Endodermal cell (in vitro differentiated cells): ENCODE measurements at regions not wholly inside any gene's neighbourhood (a gene's known extent, or its start where the extent isn't known, plus 50 kb on each side); places are given as distances from the start of the nearest gene placed in this dataset.

Experiments used
- DNase-seq: peaks from one replicate; pipeline ENCODE4 v3.0.0-alpha.2; 2017
- H3K27ac ChIP-seq: 2 replicates; pipeline ENCODE4 v1.5.1; 2013; ENCODE audit warnings: mild to moderate bottlenecking, low read depth, low read length, moderate library complexity
- H3K27me3 ChIP-seq: 2 replicates; pipeline ENCODE4 v1.6.1; 2013; ENCODE audit warnings: mild to moderate bottlenecking, low read length, moderate library complexity; ENCODE audit not compliant: insufficient read depth, control insufficient read depth, poor library complexity, severe bottlenecking
- H3K36me3 ChIP-seq: 2 replicates; pipeline ENCODE4 v1.7.0; 2013; ENCODE audit warnings: mild to moderate bottlenecking, low read length, moderate library complexity; ENCODE audit not compliant: control insufficient read depth, insufficient read depth
- H3K4me1 ChIP-seq: one replicate; pipeline ENCODE4 v1.7.0; 2013; ENCODE audit warnings: low read length; ENCODE audit not compliant: control insufficient read depth, insufficient read depth
- H3K4me3 ChIP-seq: 2 replicates; pipeline ENCODE4 v1.5.1; 2013; ENCODE audit warnings: mild to moderate bottlenecking, low read length, moderate library complexity
- H3K9ac ChIP-seq: 2 replicates; pipeline ENCODE4 v1.6.1; 2013; ENCODE audit warnings: mild to moderate bottlenecking, low read length, moderate library complexity; ENCODE audit not compliant: poor library complexity, severe bottlenecking; ENCODE audit errors: extremely low read depth
- H3K9me3 ChIP-seq: 2 replicates; pipeline ENCODE4 v1.6.1; 2013; ENCODE audit warnings: mild to moderate bottlenecking, low read length, moderate library complexity; ENCODE audit not compliant: control insufficient read depth
- H3K27ac Mint-ChIP-seq: 2 replicates; pipeline ENCODE4 v1.8.0; 2020; ENCODE audit warnings: mixed read lengths
- H3K27me3 Mint-ChIP-seq: 2 replicates; pipeline ENCODE4 v1.8.0; 2021; ENCODE audit warnings: mild to moderate bottlenecking, mixed read lengths; ENCODE audit not compliant: insufficient read depth
- H3K36me3 Mint-ChIP-seq: 2 replicates; pipeline ENCODE4 v1.8.0; 2020; ENCODE audit warnings: low read depth, mixed read lengths
- H3K4me1 Mint-ChIP-seq: 2 replicates; pipeline ENCODE4 v1.8.0; 2020; ENCODE audit warnings: mixed read lengths
- H3K4me3 Mint-ChIP-seq: 2 replicates; pipeline ENCODE4 v1.8.0; 2020; ENCODE audit warnings: mild to moderate bottlenecking, moderate library complexity, mixed read lengths
- H3K9me3 Mint-ChIP-seq: 2 replicates; pipeline ENCODE4 v1.8.0; 2020; ENCODE audit warnings: mild to moderate bottlenecking, mixed read lengths
- CTCF ChIP-seq: fragments of 200-600 bp; sonication (generic); conservative IDR thresholded peaks from 2 replicates; pipeline ENCODE4 v1.5.0; 2021; ENCODE audit warnings: antibody characterized with exemption, mild to moderate bottlenecking
- WGBS, 2 experiments: methylation state at CpG; one replicate each; pipeline versions ENCODE4 v1.1.5 to v1.1.7; 2013; ENCODE audit warnings: missing lambda C conversion rate in 2 of 2, mixed read lengths in 1 of 2; ENCODE audit not compliant: insufficient coverage in 1 of 2, insufficient read length in 1 of 2; 5-methylcytosine and 5-hydroxymethylcytosine counted together

- Mint-ChIP-seq H3K27me3 (no peaks in the 10 kb centered on the region), H3K9me3 (peaks cover 4% of the 10 kb centered on the region), H3K4me1 (peaks cover 16% of the 10 kb centered on the region), H3K36me3 (no peaks in the 10 kb centered on the region), H3K27ac (no peak overlapping the region), H3K4me3 (no peak overlapping the region)
- Histone ChIP-seq H3K9me3 (no peaks in the 10 kb centered on the region), H3K4me1 (peaks cover 3% of the 10 kb centered on the region), H3K9ac (no peak overlapping the region), H3K27ac (no peak overlapping the region), H3K4me3 (no peak overlapping the region), H3K27me3 (no peaks in the 10 kb centered on the region), H3K36me3 (no peaks in the 10 kb centered on the region)
- DNase-seq: no peak
- WGBS, 2 experiments: 91 to 92% methylated on average over 2 to 4 of the region's 4 CpGs
- TF ChIP-seq CTCF: no peak
Observed at GRCh38 chr18:55166260-55166598, 207.0 kb upstream of the CCDC68 start.

- DNase-seq: no peak
- Histone ChIP-seq H3K9me3 (no peaks in the 10 kb centered on the region), H3K27ac (no peak overlapping the region), H3K4me3 (no peak overlapping the region), H3K4me1 (peaks cover 3% of the 10 kb centered on the region), H3K27me3 (no peaks in the 10 kb centered on the region), H3K9ac (no peak overlapping the region), H3K36me3 (no peaks in the 10 kb centered on the region)
- peaks cover 19% of the 10 kb centered on the region for H3K4me1 Mint-ChIP-seq
- 93 to 97% methylated on average over 7 of the region's 7 CpGs for WGBS, 2 experiments
- H3K36me3 Mint-ChIP-seq: no peaks in the 10 kb centered on the region
- no peak for TF ChIP-seq CTCF
- no peak overlapping the region for H3K4me3 Mint-ChIP-seq
- H3K27ac Mint-ChIP-seq: no peak overlapping the region
- H3K27me3 Mint-ChIP-seq: peaks cover 5% of the 10 kb centered on the region
- H3K9me3 Mint-ChIP-seq: no peaks in the 10 kb centered on the region
Observed at GRCh38 chr18:55163550-55163949, 204.3 kb upstream of the CCDC68 start.

- H3K36me3 ChIP-seq: no peaks in the 10 kb centered on the region
- no peak overlapping the region for H3K9ac ChIP-seq
- no peaks in the 10 kb centered on the region for H3K9me3 ChIP-seq
- Mint-ChIP-seq H3K27me3 (peaks cover 9% of the 10 kb centered on the region), H3K27ac (no peak overlapping the region), H3K9me3 (no peaks in the 10 kb centered on the region), H3K4me1 (peaks cover 19% of the 10 kb centered on the region), H3K36me3 (no peaks in the 10 kb centered on the region), H3K4me3 (no peak overlapping the region)
- 92 to 100% methylated on average over 4 of the region's 4 CpGs for WGBS, 2 experiments
- H3K27me3 ChIP-seq: no peaks in the 10 kb centered on the region
- no peak for TF ChIP-seq CTCF
- H3K4me3 ChIP-seq: no peak overlapping the region
- no peak overlapping the region for H3K27ac ChIP-seq
- no peak for DNase-seq
- H3K4me1 ChIP-seq: peaks cover 3% of the 10 kb centered on the region
Observed at GRCh38 chr18:55161916-55162315, 202.7 kb upstream of the CCDC68 start.
